ENCODE measurements at regions not wholly inside any gene's neighbourhood (a gene's known extent, or its start where the extent isn't known, plus 50 kb on each side); places are given as distances from the start of the nearest gene placed in this dataset.

GRCh38 chr11:134861490-134862104 lies 449.6 kb upstream of the B3GAT1 start:
- TF ChIP-seq POLR2A (conservative IDR thresholded peaks at IDR 0.05) (no peak), TAF1 (IDR thresholded peaks at IDR 0.05; ENCODE audit: control insufficient read depth, extremely low read depth, insufficient read depth, low read length, severe bottlenecking) (no peak), EP300 (IDR thresholded peaks at IDR 0.05; ENCODE audit: low read length) (no peak), FOXA1 (IDR thresholded peaks at IDR 0.05; ENCODE audit: borderline replicate concordance) (no peak), CTCF (IDR thresholded peaks at IDR 0.05 in 2 of 3, conservative IDR thresholded peaks at IDR 0.05 in 1 of 3; ENCODE audit: insufficient read depth in 2 of 3, low read depth in 1 of 3, low read length in 3 of 3) (peak; percentile 46 to 61 (median 56); a peak in 5 of 6 replicates), ETV6 (IDR thresholded peaks at IDR 0.05; ENCODE audit: borderline replicate concordance in 1 of 2, low read depth in 2 of 2, low read length in 1 of 2) (no peak), ETV6 (CRISPR knock-in tag; IDR thresholded peaks at IDR 0.05; ENCODE audit: borderline replicate concordance) (no peak)
- TF ChIP-seq, protein P1, sequence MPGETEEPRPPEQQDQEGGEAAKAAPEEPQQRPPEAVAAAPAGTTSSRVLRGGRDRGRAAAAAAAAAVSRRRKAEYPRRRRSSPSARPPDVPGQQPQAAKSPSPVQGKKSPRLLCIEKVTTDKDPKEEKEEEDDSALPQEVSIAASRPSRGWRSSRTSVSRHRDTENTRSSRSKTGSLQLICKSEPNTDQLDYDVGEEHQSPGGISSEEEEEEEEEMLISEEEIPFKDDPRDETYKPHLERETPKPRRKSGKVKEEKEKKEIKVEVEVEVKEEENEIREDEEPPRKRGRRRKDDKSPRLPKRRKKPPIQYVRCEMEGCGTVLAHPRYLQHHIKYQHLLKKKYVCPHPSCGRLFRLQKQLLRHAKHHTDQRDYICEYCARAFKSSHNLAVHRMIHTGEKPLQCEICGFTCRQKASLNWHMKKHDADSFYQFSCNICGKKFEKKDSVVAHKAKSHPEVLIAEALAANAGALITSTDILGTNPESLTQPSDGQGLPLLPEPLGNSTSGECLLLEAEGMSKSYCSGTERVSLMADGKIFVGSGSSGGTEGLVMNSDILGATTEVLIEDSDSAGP (CRISPR knock-in tag; IDR thresholded peaks at IDR 0.05), result no peak
- TF ChIP-seq, protein P2, sequence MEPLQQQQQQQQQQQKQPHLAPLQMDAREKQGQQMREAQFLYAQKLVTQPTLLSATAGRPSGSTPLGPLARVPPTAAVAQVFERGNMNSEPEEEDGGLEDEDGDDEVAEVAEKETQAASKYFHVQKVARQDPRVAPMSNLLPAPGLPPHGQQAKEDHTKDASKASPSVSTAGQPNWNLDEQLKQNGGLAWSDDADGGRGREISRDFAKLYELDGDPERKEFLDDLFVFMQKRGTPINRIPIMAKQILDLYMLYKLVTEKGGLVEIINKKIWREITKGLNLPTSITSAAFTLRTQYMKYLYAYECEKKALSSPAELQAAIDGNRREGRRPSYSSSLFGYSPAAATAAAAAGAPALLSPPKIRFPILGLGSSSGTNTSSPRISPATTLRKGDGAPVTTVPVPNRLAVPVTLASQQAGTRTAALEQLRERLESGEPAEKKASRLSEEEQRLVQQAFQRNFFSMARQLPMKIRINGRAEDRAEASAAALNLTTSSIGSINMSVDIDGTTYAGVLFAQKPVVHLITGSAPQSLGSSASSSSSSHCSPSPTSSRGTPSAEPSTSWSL (CRISPR knock-in tag; IDR thresholded peaks at IDR 0.05; ENCODE audit: borderline replicate concordance), result no peak
